ENCODE measurements at regions not wholly inside any gene's neighbourhood (a gene's known extent, or its start where the extent isn't known, plus 50 kb on each side); places are given as distances from the start of the nearest gene placed in this dataset.

DNA sequence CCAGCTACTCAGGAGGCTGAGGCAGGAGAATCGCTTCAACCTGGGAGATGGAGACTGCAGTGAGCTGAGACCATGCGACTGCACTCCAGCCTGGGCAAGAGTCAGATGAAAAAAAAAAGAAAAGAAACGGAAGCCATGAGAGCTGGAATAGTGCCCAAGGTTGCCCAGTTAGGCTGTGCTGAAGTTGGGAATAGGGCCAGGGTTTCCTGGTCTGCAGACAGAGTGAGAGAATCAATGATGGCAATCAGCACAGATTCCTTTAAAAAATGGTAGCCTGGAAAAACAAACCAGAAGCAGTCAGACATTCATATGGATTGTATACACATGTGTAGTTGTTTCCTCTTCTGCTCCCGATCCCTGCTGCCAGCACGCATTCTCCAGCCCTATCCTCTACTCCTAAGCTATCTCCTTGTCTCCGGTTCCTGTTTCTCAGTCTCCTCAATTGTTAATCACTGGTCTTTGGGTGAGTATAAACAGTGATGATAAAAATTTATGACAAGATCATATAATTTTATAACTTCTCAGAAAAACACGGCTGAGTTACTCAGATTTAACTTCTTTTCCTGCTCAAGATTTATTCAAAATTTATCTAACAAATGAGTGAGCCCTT lies 316.2 kb upstream of the UMPS start:
- TF ChIP-seq, protein P1, sequence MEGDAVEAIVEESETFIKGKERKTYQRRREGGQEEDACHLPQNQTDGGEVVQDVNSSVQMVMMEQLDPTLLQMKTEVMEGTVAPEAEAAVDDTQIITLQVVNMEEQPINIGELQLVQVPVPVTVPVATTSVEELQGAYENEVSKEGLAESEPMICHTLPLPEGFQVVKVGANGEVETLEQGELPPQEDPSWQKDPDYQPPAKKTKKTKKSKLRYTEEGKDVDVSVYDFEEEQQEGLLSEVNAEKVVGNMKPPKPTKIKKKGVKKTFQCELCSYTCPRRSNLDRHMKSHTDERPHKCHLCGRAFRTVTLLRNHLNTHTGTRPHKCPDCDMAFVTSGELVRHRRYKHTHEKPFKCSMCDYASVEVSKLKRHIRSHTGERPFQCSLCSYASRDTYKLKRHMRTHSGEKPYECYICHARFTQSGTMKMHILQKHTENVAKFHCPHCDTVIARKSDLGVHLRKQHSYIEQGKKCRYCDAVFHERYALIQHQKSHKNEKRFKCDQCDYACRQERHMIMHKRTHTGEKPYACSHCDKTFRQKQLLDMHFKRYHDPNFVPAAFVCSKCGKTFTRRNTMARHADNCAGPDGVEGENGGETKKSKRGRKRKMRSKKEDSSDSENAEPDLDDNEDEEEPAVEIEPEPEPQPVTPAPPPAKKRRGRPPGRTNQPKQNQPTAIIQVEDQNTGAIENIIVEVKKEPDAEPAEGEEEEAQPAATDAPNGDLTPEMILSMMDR (conservative IDR thresholded peaks at IDR 0.05; ENCODE audit: low read length): no peak
- TF ChIP-seq EZH2phosphoT487 (IDR thresholded peaks at IDR 0.05; ENCODE audit: borderline replicate concordance): no peak

Data from Loucy (cell line).